GM19099 (cell line): ENCODE measurements at regions not wholly inside any gene's neighbourhood (a gene's known extent, or its start where the extent isn't known, plus 50 kb on each side); places are given as distances from the start of the nearest gene placed in this dataset.

Source experiments
- POLR2A ChIP-seq: IDR thresholded peaks from 3 replicates; pipeline ENCODE4 v1.6.1; 2011; ENCODE audit warnings: low read depth; ENCODE audit not compliant: insufficient read length; ENCODE audit errors: extremely low read depth

GRCh38 chr3:118478706-118479276 is 555.9 kb downstream of the IGSF11 start:
- TF ChIP-seq POLR2A: no peak

DNA sequence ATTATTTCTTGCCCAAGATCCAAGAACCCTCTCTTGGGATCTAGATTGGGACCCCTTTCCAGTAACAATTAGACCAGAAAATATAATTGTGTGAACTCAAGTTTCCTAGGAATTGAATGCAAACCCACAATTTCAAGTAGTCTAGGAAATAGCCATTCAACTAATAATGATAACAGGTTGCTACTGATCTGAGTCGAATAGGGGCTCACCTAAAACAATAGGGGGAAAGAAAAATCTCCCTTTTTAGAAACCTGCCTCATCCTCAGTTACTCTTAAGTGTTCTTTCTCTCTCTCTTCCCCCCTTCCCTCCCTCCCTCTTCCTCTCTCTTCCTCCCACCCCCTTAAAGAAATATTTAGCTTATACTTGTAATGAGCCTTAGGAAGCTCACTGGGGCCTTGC is 555.3 kb downstream of the IGSF11 start:
- TF ChIP-seq POLR2A: no peak

GRCh38 chr3:118480101-118480860 is 554.4 kb downstream of the IGSF11 start:
- no peak for TF ChIP-seq POLR2A

DNA sequence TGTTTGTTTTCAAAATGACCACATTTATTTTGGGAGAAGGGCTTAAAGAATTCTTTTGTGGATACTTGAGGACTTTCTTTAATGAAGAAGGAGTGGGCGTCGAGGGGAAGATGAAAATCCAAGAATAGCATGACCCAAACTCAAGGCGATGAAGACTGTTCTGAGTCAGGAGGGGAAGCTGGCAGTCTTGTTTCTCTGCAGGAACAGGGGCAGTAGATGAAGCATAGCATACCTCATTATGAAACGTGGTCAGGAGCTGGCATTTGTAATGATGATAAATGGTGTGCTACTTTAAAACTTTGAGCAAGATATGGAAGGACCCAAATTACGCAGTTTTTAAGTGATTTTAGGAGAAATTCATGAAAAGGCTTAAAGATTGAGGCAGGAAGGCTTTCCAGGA is 549.0 kb downstream of the IGSF11 start:
- no peak for TF ChIP-seq POLR2A

GRCh38 chr3:118487734-118488133 is 546.9 kb downstream of the IGSF11 start:
- no peak for TF ChIP-seq POLR2A

DNA sequence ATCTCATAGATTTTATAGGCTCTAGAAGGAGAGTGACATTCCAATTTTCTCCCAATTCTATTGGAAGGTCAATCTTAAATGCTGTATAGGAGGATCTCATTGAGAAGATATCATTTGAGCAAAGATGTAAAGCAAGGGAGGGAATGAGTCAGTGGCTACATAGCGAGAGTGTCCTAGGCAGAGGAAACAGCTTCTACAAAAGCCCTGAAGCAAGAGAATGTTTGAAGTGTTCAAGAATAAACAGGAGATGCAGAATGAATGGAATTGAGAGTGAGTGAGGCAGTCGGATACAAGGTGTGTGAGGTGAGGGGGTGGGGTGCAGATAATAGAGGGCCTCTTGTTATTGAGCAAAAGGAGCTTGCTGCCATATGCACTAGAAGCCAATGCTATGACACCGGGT is 545.9 kb downstream of the IGSF11 start:
- TF ChIP-seq POLR2A: no peak

GRCh38 chr3:118495206-118495605 is 539.4 kb downstream of the IGSF11 start:
- TF ChIP-seq POLR2A: no peak

DNA sequence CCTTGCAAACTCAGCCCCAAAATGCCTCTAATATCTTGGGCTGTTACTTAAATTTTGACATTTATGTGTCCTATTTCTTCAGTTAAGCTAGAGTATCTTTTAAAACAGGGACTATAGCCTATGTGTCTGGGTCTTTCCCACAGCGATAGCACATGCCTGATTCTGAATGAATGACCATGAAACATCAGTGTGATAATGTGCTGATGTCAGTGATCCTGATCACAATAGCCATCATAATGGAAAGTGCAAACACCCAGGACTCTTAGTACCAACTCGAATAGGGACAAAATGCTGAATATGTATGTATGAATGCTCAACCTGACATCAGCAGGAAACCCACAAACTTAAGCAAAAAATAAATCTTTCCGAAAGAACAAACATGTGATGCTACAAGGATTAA is 537.4 kb downstream of the IGSF11 start:
- TF ChIP-seq POLR2A: no peak

DNA sequence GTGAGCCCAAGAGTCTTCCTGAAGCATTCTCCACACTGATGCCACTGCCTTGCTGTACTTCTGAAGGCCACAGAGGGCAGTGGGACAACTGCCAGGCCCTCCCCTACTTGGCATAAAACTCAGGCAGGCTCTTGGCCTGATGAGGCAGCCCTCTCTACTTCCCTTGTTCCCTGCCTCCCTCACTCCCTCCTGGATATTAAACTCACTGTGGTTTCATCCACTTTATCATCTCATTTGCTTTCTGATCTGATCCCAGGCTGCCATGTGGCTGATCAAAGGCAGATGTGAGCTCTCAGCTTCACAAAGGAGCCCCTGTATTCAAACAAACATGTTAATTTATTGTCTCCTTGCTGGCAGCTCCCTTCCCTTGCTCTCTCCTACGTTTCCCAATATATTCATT is 533.5 kb downstream of the IGSF11 start:
- TF ChIP-seq POLR2A: no peak

GRCh38 chr3:118504906-118505305 is 529.7 kb downstream of the IGSF11 start:
- TF ChIP-seq POLR2A: no peak

DNA sequence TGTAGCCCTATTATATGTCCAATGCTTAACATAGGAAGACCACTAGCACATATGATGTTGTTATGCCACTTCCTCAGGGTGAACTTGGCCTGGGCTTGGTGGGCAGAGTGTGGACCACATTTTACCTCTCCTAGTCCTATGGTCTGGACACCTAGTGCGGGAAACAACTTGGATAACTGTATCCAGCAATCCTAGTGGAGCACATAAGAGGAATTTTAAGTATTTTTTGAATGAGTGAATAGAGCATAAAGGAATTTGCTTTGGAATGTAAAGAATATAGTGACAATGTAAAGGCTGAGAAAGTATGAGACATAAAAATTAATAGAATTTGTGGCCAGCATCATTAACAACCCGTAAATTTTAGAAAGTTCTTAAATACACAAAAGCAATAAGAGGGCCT is 528.9 kb downstream of the IGSF11 start:
- no peak for TF ChIP-seq POLR2A

DNA sequence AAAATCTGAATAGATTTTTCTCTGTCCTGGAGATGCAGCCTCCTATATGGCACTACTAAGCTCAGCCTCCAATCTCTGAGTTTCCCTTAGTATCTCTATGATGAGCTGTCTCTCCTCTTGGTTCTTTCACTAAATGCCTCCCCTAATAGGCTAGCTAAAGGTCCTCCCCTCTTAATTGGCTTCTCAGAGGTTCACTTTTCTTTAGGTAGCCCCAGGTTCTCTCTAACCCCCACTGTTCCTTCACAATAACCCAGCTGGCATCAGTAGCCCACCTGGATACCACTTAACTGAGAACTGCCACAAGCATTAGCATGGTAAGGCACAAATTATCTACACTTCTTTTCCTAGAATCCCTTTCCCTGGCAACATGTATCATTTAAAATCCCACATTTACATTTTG is 523.2 kb downstream of the IGSF11 start:
- no peak for TF ChIP-seq POLR2A

GRCh38 chr3:118512301-118512700 is 522.3 kb downstream of the IGSF11 start:
- TF ChIP-seq POLR2A: no peak

- TF ChIP-seq POLR2A: no peak
Observed at GRCh38 chr3:118525077-118525476, 509.6 kb downstream of the IGSF11 start.

- no peak for TF ChIP-seq POLR2A
Observed at GRCh38 chr3:118526758-118527513, 507.7 kb downstream of the IGSF11 start.

DNA sequence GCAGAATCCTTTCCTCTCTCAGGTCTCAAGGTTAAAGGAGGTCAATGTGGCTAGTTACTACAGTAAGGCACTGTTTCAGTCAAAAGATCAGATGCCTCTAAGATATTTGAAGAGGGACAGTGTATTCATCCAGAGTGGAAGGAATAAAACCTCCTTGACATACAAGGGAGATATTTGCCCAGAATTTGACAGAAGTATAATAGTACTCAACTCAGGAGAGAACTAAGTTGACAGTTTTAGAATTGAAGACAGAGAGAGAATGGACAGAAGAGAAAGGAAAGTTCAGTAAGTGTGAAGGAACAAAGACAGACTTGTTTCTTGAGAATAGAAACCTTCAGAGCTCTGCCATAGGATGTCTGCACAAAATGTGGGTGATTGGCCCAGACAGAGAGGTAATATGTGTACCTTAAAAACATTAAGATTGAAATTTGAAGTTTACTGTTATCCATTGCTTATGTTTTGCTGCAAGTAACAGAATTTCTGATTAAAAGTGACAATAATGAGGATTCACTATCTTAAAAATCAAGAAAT is 507.1 kb downstream of the IGSF11 start:
- TF ChIP-seq POLR2A: no peak
